Stimulated activated CD8-positive, alpha-beta memory T cell treated with anti-CD3 and anti-CD28 coated beads, Interleukin-15, amount 100 ng/mL, for 1 hour (primary cell): ENCODE measurements at regions not wholly inside any gene's neighbourhood (a gene's known extent, or its start where the extent isn't known, plus 50 kb on each side); places are given as distances from the start of the nearest gene placed in this dataset.
"Not testable (repeated sequence)": the region's sequence is repeated elsewhere in the genome, so short reads cannot be mapped to it uniquely, and the experiment has no call there.

ENCODE experiments used
- DNase-seq: peaks from one replicate; pipeline ENCODE4 v3.0.0-alpha.2; 2020; ENCODE audit warnings: low read depth

DNA sequence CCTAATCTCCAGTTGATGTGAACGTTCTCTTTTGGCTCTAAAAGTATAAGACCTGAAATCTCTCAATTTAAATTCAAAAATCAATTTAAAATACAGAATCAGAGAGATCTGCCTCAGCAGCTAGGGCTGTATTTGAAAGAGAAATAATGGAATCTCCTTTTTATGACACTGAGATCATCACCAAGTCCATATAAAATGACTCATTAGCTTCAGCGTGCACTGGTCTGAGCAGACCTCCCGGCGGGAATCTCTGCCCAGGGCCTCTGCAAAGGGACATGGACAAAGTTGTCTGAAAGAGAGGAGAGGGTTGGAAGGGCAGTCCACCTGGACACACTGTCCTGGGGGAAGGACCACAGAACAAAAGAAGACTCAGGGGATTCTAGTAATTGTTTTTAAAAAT lies 855.6 kb downstream of the EFNB2 start:
- DNase-seq: no peak

DNA sequence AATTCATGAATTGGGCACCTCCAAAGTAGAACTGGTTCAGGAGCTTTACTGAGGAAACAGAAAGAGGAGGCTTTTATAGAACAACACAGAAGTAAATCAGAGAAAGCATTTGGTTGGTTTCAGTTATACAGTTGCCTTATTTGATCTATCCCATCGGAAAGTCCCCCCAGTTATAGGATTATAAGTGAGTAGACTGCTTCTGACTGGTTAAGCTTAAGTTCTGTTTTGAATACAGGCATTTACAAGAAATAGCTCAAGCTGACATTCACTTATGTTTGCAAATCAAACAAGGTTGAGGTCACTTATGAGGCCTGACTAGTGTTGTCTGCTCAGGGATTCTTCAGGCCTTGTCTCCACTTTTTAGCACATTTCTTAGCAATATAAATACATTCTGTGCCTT lies 857.4 kb downstream of the EFNB2 start:
- DNase-seq: no peak

DNA sequence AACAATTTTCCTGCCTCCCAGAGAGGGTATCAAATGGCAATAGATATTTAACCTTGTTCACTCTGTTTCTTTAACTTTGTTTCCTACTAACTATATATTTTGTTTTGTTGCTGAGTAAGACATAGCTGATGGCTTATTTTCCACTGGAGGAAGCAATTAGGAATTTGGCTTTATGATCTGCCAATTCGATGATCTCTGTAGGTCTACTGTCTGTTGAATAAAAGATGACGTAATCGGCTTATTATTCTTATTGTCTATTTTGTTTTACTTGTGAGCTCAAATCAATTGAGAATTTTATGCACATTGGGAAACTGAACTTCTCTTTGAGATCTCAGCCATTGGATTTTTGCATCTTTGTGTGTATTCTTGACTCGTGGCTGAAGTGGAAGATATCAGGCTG lies 862.6 kb downstream of the EFNB2 start:
- DNase-seq: no peak

DNA sequence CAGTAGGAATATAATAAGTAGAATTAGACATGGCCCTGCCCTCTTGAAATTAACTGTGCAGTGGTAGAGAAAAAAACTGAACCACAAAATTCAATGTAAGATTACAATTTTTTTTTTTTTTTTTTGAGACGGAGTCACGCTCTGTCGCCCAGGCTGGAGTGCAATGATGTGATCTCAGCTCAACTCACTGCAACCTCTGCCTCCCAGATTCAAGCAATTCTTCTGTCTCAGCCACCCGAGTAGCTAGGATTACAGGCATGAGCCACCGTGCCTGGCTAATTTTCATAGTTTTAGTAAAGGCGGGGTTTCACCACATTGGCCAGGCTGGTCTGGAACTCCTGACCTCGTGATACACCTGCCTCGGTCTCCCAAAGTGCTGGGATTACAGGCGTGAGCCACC lies 864.3 kb downstream of the EFNB2 start:
- not testable (repeated sequence) for DNase-seq

DNA sequence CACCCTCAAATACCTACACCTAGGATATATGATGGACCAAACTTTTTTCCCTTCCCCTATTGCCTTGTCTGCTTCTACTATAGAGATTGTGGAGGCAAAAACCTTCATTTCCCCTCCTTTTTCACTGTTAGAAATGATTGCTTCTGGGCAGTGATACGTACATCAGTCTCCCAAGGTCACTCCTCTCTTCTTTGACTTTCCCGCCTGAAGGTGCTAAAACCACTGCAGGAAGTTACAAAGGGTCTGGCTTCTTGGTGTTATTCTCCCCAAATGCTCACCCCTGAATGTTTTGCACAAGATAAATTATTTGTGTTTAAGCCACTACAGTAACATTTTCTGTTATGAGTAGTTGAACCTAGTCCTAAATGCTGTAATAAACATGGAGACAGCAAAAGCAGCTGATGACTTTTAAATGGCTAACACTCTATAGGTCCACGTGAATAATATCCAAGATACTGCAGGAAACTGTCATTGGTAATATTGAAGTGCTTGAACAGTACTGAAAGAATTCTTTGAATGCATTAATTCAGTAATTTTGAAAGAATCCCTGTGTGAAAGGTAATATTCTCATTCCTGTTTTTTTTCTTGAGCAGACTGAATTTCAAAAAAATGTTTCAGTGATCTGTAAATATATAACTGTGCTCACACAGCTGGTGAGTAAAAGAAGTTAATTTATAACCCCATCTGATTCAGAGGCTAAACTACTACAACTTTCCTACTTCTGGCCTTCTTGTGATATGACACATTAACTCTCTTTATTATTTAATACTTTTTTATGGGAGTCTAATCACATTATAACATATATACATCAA lies 865.1 kb downstream of the EFNB2 start:
- no peak for DNase-seq

DNA sequence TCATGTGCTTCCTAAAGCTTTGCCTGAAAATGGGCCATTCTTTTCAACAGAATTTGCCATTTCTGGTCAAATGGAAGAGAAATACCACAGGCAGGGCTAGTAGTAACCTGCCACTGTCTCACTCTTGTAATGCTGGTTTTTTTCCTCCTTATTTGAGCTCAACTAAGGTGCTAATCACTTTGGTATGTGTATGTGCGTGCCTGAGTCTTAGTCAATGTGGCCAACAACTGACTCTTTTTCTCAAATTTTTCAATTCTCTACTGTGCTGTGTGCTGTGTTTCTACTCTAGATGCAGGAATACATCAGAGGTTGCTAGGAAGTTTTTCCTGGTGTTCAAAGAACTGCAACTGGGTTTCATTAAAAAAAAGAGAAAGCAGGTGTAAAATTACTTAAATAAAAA lies 870.2 kb downstream of the EFNB2 start:
- no peak for DNase-seq

DNA sequence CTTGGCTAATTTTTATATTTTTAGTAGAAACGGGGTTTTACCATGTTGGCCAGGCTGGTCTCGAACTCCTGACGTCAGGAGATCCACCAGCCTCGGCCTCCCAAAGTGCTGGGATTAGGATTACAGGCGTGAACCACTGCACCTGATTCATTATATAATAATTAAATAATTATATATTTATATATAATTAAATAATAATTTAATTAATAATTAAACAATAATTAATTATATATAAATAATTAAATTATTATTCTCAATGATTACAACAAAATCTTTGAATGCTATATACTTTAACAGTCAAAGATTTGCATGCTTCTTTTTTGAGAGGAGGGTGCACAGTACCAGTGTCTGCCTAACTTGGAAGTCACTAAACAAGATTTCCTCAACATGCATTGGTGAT lies 872.3 kb downstream of the EFNB2 start:
- no peak for DNase-seq

DNA sequence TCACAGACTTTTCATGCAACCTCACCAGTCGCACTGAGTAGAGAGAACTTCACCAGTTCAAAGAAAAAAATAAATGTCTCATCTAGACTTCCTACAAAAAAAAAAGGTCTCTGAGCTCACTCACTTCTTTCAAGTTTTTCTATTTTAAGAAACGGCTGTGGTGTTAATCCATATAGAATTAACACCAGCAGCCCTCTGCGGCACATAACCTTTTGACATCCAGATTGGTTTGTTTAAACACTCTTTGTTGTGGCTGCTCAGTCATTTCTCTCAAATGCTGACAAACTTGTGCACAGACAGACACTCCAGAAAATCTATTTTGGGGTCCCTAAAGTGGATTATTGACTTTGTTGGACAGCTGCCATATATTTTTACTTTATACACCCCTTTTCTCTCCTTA lies 874.9 kb downstream of the EFNB2 start:
- DNase-seq: no peak

DNA sequence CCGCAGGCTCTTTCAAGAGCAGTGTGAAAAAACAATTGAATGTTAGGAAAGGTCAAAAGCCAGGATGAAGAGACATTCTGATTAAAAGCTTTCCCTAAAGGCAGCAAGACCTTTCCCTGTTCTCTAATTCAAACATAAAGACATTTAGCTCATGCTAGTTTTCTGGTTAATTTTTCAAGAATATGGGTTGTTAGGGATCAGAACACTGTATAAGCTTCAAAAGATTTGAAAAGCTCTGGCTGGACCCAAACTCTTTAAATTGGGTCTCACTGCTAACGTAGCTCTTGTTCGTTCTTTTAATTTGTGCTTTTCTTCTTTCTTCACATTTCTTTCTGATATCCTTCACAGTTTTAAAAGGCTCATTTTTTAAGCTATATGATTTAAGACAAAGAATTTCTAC lies 877.0 kb downstream of the EFNB2 start:
- no peak for DNase-seq

DNA sequence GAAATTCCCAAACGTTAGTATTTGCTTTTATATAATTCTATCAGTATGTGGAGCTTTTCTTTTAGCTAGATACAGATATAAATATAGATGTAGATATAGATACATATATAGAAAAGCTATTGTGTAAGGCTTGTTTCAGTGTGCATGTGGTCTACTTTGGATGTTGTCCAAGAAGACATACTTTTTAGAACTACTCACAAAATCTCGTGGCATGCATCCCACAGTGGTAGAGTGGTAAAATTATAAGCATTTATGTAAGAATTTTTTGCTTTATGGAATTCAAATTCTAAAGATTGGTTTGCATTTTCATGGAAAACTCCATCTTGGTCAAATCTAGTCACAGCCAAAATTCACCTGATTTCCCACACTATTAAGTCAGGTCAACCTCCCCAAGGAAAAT lies 880.4 kb downstream of the EFNB2 start:
- DNase-seq: no peak

DNA sequence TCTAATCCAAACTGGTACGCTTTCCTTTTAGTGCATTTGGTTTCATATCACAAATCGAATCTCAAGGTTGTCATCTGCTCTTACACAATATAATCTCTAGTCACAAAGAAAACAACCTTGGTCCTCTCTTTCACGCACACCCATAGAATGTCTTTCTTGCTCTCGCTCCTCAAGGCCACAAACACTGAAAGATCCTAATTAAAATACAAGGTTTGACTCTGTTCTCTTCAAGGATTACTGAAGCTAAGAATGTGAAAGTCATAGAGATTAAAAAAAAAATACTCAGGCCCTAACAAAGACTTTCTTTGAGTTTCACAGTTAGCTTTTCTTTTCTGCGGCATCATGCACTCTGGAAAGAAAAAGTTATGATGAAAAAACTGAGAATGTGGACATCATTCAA lies 891.5 kb downstream of the EFNB2 start:
- no peak for DNase-seq

DNA sequence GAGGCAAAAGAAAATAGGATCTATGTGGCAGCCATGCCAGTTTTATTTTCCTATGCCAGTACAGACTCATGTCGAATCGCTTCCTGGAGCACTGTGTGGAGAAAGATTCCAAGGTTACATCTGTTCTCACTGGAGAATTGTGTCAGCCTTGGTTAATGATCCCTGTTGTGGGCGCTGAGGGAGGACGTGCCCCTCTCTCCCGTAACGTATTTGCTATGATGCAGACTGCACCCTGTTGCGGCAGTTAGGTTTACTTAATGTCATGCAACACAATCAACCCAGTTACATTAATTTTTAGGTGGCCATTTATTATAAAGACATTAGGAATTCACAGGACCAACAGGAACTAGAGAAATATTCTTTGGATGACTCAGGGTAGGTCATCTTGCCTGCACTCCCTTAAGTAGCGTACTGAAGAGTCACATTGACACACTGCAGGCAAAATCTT lies 892.9 kb downstream of the EFNB2 start:
- DNase-seq: no peak

DNA sequence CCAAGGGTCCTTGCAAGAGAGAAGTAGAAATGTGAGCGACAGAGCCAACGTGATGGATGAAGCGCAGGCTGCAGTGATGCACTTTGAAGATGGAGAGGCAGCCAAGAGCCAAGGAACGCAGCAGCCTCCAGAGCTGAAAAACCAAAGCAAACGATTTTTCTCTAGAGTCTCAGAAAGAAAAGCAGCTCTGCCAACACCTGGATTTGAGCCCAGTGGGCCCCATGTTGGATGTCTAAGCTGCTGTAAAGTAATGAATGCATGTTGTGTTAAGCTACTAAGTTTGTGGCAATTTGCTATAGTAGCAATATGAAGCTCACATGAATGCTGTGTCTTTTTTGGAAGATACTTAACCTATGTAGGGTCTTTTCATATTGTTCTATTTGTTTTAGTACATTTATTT lies 894.3 kb downstream of the EFNB2 start:
- DNase-seq: no peak

DNA sequence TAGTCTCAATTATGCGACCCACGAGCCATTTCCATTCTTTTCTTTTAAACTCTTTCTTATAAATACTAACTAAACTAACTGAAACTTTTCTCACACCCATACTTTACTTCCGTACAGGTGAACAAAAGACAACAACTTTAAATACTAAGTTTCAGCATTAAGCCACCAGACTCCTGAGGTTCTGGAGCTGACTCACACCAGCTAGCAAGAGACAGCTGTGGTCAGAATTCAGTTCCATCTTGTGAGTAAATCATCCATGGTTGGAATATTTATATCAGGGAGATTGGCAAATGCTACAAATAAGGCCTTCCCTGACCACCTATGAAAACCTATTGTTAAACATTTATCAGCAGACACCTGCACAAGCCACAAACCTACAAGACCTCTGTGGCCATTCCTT lies 897.0 kb downstream of the EFNB2 start:
- DNase-seq: no peak

DNA sequence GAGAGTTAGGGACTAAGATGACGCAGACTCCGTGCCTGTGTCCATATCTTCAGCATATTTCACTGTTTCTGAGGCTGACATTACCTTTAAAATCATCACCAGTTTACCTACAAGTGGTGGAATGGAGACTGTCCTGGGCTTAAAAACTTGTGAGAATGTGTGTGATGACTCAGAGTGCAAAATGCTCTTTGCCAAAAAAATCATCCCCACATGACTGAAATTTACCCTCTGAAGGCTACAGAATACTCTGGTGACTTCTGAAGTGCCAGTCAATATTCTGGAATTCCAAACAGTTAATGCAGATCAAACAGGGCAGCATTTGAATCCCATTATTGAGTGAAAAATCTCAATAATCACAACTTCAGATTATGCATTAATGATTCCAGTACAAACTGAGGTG lies 901.4 kb downstream of the EFNB2 start:
- no peak for DNase-seq

DNA sequence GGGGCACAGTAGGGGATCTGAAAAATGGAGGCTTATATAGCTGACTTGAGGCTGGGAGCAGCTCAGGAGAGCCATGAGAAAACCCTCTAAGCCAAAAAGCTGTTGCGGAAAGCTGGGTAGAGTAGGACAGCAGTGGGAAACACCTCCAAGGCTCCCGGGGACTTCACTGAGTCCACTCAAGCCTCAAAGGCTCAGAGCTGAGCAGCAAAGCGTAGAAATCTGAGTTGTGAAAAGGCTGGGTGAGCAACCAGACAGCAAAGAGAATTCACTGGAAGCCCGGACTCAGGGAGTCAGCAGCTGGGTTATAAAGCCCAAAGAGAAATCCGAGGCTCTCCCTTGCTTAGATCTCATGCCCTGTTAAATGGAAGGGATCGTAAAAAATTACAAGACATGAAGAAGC lies 905.0 kb downstream of the EFNB2 start:
- DNase-seq: no peak

DNA sequence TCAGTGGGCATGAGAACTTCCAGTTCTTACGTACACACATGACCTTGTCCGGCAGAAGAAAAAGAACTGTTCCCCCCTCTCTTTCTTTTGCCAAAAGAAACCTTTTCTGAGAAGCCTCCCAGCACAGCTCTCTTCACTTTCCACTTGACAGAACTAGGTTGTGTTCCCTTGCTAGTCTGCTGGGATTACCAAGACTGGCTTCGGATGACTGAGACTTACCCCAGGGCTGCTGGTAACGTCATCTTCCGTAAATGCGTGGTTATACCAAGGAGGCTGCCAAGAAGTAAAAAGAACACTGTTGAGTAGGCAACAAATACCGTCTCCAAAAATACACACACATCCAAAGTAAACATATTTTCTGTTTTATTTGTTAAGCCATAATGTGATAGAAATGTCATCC lies 908.2 kb downstream of the EFNB2 start:
- no peak for DNase-seq

DNA sequence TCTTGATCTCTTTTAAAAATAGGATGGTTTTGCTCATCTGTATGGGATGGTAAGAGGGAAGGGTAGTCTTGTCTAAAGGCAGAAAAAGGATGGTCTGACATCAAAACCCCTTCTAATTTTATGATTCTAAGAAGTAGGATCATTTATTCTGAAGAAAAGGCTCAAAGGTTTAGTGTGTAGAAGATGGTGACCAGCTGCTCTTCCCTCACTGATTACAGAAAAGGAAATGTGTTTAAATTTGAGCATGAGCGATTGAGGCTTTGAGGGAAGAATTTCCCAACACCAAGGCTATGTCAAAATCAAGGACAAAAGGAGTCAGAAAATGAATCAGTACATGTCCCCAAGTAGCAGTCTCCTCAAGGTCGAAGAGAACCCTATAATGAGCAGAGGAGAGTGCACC lies 909.8 kb downstream of the EFNB2 start:
- DNase-seq: no peak

DNA sequence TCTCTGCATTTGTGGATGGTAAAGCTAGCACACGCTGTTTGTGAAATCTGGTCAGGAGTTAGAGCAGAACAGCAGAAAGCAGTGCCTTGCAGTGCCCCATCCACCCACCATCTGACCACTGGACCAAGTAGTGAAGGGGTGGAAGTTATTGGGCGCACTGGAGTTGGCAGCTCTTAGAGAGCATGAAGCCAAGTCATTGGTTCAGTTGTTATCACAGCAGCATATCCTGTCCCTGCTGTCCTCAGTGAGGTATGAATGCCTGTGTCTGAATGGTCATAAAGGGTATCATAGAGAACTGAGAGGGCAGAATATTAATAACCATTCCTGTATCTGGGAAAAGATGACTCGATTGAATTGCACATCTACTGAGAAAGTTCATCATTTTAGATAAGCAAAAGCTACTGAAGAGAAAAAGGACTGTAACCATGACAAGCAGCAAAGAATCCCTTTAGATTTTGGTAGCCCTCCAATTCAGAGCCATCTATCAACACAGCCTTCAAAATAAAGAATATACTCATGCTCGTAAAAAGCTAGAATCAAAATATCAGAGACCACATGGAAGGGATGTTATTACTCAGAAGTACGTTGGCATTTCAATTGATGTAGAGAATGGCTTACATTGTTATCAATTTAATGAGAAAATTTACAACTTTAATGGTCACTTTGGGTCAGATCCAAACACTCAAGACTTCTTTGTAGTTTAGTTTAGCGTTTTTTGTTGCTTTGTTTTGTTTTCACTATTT lies 919.0 kb downstream of the EFNB2 start:
- DNase-seq: no peak

DNA sequence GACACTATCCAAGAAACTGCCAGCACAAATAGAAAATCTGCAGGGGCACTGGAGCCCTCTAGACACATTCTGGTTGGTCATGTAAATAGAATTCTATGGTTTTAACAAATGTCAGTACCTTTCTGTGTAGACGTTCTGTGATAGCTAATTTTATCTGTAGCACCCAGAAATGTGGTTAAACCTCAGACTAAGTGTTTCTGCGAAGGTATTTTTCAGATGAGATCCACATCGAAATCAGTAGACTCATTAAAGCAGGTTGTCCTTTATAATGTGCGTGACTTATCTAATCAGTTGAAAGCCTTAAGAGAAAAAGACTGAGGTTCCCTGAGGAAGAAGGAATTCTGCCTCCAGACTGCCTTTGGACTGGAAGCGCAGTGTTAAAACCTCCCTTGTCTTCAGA lies 922.9 kb downstream of the EFNB2 start:
- no peak for DNase-seq

DNA sequence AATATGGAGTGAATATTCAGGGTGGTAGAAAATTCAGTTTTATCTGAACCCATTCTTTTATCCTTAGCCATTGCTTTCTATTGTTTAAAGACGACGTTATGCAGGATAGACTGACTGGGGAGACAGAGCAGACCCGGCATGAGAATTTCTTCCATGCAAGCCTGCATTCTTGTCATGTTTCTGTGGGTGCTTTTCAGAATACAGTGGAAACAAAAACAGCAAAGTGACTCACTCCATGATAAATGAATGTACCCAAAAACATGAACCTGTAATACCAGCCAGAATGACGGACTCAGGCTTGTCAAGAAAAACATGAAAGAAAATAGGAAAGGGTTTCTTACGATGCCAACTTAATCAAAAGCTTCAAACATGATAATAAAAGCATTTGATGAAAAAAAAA lies 924.0 kb downstream of the EFNB2 start:
- no peak for DNase-seq

DNA sequence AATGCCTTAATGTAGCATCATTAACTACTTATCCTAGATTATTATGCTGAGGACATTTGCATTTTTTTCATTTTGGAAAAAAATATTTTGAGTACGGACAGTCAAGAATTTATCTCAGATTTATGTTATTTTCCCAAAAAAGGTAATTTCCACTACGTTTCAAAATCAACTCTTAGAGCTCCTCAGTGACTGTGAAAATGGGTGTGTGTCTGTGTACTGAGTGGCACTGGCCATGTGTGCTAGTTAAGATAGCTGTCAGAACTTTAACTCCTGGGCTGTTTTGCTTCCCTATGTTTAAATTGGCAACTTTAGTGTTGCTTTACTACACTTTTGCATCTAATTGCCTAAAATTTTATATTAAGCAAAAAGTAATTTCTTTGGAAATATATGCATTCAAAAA lies 927.4 kb downstream of the EFNB2 start:
- DNase-seq: no peak

DNA sequence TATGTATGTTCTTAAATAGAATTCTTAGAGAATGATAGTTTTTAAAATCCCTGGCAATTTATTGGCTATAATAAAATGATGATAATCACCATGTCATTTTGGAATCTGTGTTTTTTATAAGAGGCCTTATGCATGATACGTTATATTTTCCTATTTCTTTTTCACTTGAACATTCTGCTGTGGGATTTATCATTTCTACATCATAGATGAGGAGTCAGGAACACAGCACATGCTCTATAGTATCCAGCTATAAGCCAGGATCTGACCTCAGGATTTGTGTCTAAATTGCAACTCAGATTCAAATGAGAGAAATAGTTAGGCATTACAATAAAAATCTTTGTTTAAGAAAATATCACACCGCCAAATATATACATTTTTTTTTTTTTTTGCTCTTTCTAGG lies 928.0 kb downstream of the EFNB2 start:
- DNase-seq: no peak

DNA sequence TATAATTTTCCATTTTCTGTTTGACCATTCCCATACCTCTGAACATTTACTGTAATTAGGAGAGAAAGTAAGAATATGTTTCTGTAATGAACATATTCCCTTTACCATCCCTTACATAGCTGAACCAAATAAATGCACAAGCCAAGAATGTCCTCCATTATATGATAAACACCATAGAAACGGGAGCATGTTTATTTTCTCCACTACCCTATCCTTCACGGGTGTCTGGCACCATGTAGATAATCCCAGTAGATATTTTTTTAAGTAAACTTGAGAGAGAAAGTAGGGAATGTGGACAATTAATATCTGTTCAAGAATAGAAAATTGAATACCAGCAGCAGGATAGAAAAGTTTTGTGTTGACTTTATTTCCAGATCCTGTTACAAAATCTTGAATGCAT lies 928.4 kb downstream of the EFNB2 start:
- no peak for DNase-seq
